H1 (cell line): ENCODE measurements at regions not wholly inside any gene's neighbourhood (a gene's known extent, or its start where the extent isn't known, plus 50 kb on each side); places are given as distances from the start of the nearest gene placed in this dataset.

ENCODE experiments used
- CTCF ChIA-PET: fragments of 300-600 bp; sonication (Branson Sonifier 250); formaldehyde crosslinking; loops from one replicate; lab custom pipeline; 2021; ENCODE audit not compliant: partially characterized antibody; lab: Charles Lee
- POLR2A ChIA-PET: fragments of 300-600 bp; sonication (Branson Sonifier 250); formaldehyde crosslinking; loops from one replicate; lab custom pipeline; 2021; ENCODE audit warnings: inconsistent platforms; ENCODE audit not compliant: partially characterized antibody; lab: Charles Lee
- DNase-seq, 2 experiments: peaks; one replicate each; pipeline versions ENCODE4 v3.0.0 to v3.0.0-alpha.2; 2010 to 2022; ENCODE audit warnings: low spot score in 2 of 2, low read depth in 1 of 2, mixed read lengths in 1 of 2
- FAIRE-seq: peaks from 2 replicates; lab custom pipeline; 2011; peaks lifted over from hg19 to GRCh38; lab: Jason Lieb, UNC
- H2AFZ ChIP-seq: 2 replicates; pipeline ENCODE4 v1.8.1; 2012; ENCODE audit warnings: low read length, inconsistent platforms
- H2AK5ac ChIP-seq: 2 replicates; pipeline ENCODE4 v1.6.1; 2013; ENCODE audit warnings: low read depth, low read length
- H2BK120ac ChIP-seq: replicated peaks from 2 replicates; pipeline ENCODE3; 2013; ENCODE audit warnings: low read depth, low read length, inconsistent platforms
- H2BK12ac ChIP-seq: 2 replicates; pipeline ENCODE4 v1.6.1; 2013; ENCODE audit warnings: low read depth, low read length
- H2BK15ac ChIP-seq: 2 replicates; pipeline ENCODE4 v1.6.1; 2013; ENCODE audit warnings: low read length
- H2BK20ac ChIP-seq: 2 replicates; pipeline ENCODE4 v1.6.1; 2013; ENCODE audit warnings: low read length
- H2BK5ac ChIP-seq: 2 replicates; pipeline ENCODE4 v1.6.1; 2013; ENCODE audit warnings: low read depth, low read length
- H3K14ac ChIP-seq: 2 replicates; pipeline ENCODE4 v1.6.1; 2013; ENCODE audit warnings: inconsistent platforms; ENCODE audit not compliant: insufficient read length
- H3K18ac ChIP-seq: 2 replicates; pipeline ENCODE4 v1.6.1; 2013; ENCODE audit warnings: low read length; ENCODE audit errors: extremely low read depth
- H3K23ac ChIP-seq: 2 replicates; pipeline ENCODE4 v1.6.1; 2013; ENCODE audit warnings: inconsistent platforms; ENCODE audit not compliant: insufficient read length
- H3K23me2 ChIP-seq: 2 replicates; pipeline ENCODE4 v1.6.1; 2013; ENCODE audit warnings: low read depth, low read length
- H3K27ac ChIP-seq: 2 replicates; pipeline ENCODE4 v1.6.1; 2011; ENCODE audit warnings: low read depth, low read length, inconsistent platforms
- H3K27me3 ChIP-seq, 4 experiments: replicated peaks in 1 of 4; 1 replicate in 1 of 4; 2 replicates in 3 of 4; pipeline versions ENCODE4 v1.6.1 to v1.8.1; 2011 to 2013; ENCODE audit warnings: low read length in 3 of 4, mild to moderate bottlenecking in 3 of 4, inconsistent platforms in 2 of 4, mixed read lengths in 2 of 4, moderate library complexity in 1 of 4; ENCODE audit not compliant: control insufficient read depth in 3 of 4, insufficient read depth in 3 of 4; ENCODE audit errors: extremely low read depth in 1 of 4
- H3K36me3 ChIP-seq, 4 experiments: 2 replicates each; pipeline versions ENCODE4 v1.6.1 to v1.8.1; 2011 to 2013; ENCODE audit warnings: mild to moderate bottlenecking in 4 of 4, low read length in 3 of 4, moderate library complexity in 2 of 4, control low read depth in 1 of 4, inconsistent platforms in 1 of 4; ENCODE audit not compliant: insufficient read depth in 4 of 4, control insufficient read depth in 2 of 4
- H3K4ac ChIP-seq: replicated peaks from 2 replicates; pipeline ENCODE3; 2013; ENCODE audit warnings: low read length, low read depth, mixed read lengths, inconsistent platforms; ENCODE audit not compliant: insufficient read length
- H3K4me1 ChIP-seq, 4 experiments: replicated peaks in 1 of 4; 1 replicate in 1 of 4; 2 replicates in 3 of 4; pipeline versions ENCODE4 v1.6.1 to v1.8.1; 2011 to 2013; ENCODE audit warnings: low read length in 3 of 4, inconsistent platforms in 2 of 4, mixed read lengths in 1 of 4; ENCODE audit not compliant: insufficient read depth in 4 of 4, control insufficient read depth in 3 of 4
- H3K4me2 ChIP-seq, 2 experiments: 2 replicates each; pipeline versions ENCODE4 v1.6.1 to v1.8.1; 2011 to 2013; ENCODE audit warnings: low read depth in 2 of 2, low read length in 2 of 2, control low read depth in 1 of 2, inconsistent platforms in 1 of 2, mild to moderate bottlenecking in 1 of 2; ENCODE audit not compliant: insufficient read depth in 1 of 2
- H3K4me3 ChIP-seq, 4 experiments: fragments of 200-600, 300-600 bp in 1 of 4; sonication (generic), shearing (Covaris generic), sonication (Bioruptor Twin) in 1 of 4; 2 replicates each; pipeline versions ENCODE4 v1.5.1 to v1.8.1; 2011 to 2016; ENCODE audit warnings: low read length in 4 of 4, low read depth in 3 of 4, control low read depth in 2 of 4, inconsistent platforms in 2 of 4, mild to moderate bottlenecking in 2 of 4, mixed read lengths in 1 of 4, moderate library complexity in 1 of 4; ENCODE audit not compliant: insufficient read depth in 2 of 4; ENCODE audit errors: extremely low read depth in 1 of 4
- H3K56ac ChIP-seq: replicated peaks from 2 replicates; pipeline ENCODE3; 2013; ENCODE audit warnings: low read depth, mild to moderate bottlenecking, mixed read lengths, low read length, inconsistent platforms; ENCODE audit not compliant: insufficient read length
- H3K79me1 ChIP-seq: 2 replicates; pipeline ENCODE4 v1.6.1; 2013; ENCODE audit warnings: low read depth, low read length, control low read depth
- H3K79me2 ChIP-seq, 2 experiments: 2 replicates each; pipeline versions ENCODE4 v1.6.1 to v1.8.1; 2012 to 2013; ENCODE audit warnings: low read length in 2 of 2, mild to moderate bottlenecking in 2 of 2, inconsistent platforms in 1 of 2; ENCODE audit not compliant: insufficient read depth in 2 of 2, control insufficient read depth in 1 of 2
- H3K9ac ChIP-seq, 4 experiments: replicated peaks in 1 of 4; 1 replicate in 1 of 4; 2 replicates in 3 of 4; pipeline versions ENCODE4 v1.6.1 to v1.8.1; 2011 to 2013; ENCODE audit warnings: low read depth in 3 of 4, low read length in 3 of 4, control low read depth in 2 of 4, mild to moderate bottlenecking in 2 of 4, moderate library complexity in 2 of 4, inconsistent platforms in 1 of 4; ENCODE audit errors: extremely low read depth in 1 of 4
- H3K9me3 ChIP-seq, 2 experiments: 2 replicates each; pipeline versions ENCODE4 v1.6.1 to v1.8.1; 2012 to 2013; ENCODE audit warnings: mild to moderate bottlenecking in 2 of 2, moderate library complexity in 2 of 2, control low read depth in 1 of 2, inconsistent platforms in 1 of 2, low read depth in 1 of 2, low read length in 1 of 2, mixed read lengths in 1 of 2; ENCODE audit not compliant: insufficient read depth in 2 of 2
- H4K20me1 ChIP-seq, 2 experiments: replicated peaks in 1 of 2; 2 replicates each; pipeline versions ENCODE3 to v1.8.1; 2011 to 2013; ENCODE audit warnings: inconsistent platforms in 2 of 2, low read length in 2 of 2, mild to moderate bottlenecking in 1 of 2; ENCODE audit not compliant: insufficient read depth in 2 of 2, control insufficient read depth in 1 of 2
- H4K5ac ChIP-seq: 2 replicates; pipeline ENCODE4 v1.6.1; 2013; ENCODE audit warnings: low read length, low read depth, mixed read lengths, inconsistent platforms; ENCODE audit not compliant: insufficient read length
- H4K8ac ChIP-seq: 2 replicates; pipeline ENCODE4 v1.8.0; 2013; ENCODE audit warnings: mild to moderate bottlenecking, moderate library complexity, low read length, inconsistent platforms; ENCODE audit not compliant: insufficient read depth; ENCODE audit errors: extremely low read depth
- H4K91ac ChIP-seq: replicated peaks from 2 replicates; pipeline ENCODE3; 2013; ENCODE audit warnings: low read length, mixed read lengths, inconsistent platforms; ENCODE audit not compliant: insufficient read length
- BCL11A ChIP-seq, 2 experiments: IDR thresholded peaks; one replicate each; pipeline ENCODE4 v1.6.1; 2011; ENCODE audit warnings: low read depth in 2 of 2, low read length in 2 of 2, mild to moderate bottlenecking in 2 of 2
- CBX8 ChIP-seq: fragments of 300-800, 300-1000 bp; sonication (generic); IDR thresholded peaks from 2 replicates; pipeline ENCODE4 v1.7.1; 2016; ENCODE audit warnings: low read depth, low read length, borderline replicate concordance
- CHD1 ChIP-seq: IDR thresholded peaks from 2 replicates; pipeline ENCODE4 v1.6.1; 2012; ENCODE audit warnings: low read depth, low read length, improper control_type of control experiment
- EGR1 ChIP-seq: IDR thresholded peaks from 2 replicates; pipeline ENCODE4 v1.6.1; 2011; ENCODE audit warnings: low read depth, low read length, borderline replicate concordance
- HDAC2 ChIP-seq, 2 experiments: fragments of 300-600 bp in 1 of 2; sonication (generic) in 1 of 2; IDR thresholded peaks; 2 replicates each; pipeline ENCODE4 v1.6.1; 2011 to 2012; ENCODE audit warnings: low read depth in 2 of 2, low read length in 2 of 2, mild to moderate bottlenecking in 2 of 2, moderate library complexity in 2 of 2, borderline replicate concordance in 1 of 2, inconsistent platforms in 1 of 2
- HDAC6 ChIP-seq: IDR thresholded peaks from one replicate; pipeline ENCODE4 v1.7.1; 2012; ENCODE audit warnings: low read depth, mild to moderate bottlenecking, inconsistent platforms, low read length, moderate library complexity
- JUN ChIP-seq: IDR thresholded peaks from 2 replicates; pipeline ENCODE4 v1.6.1; 2011; ENCODE audit warnings: low read depth, mild to moderate bottlenecking, improper control_type of control experiment, low read length
- KDM4A ChIP-seq: IDR thresholded peaks from one replicate; pipeline ENCODE4 v1.7.1; 2012; ENCODE audit warnings: low read depth, mild to moderate bottlenecking, moderate library complexity, low read length, inconsistent platforms; ENCODE audit not compliant: severe bottlenecking
- MAFK ChIP-seq: IDR thresholded peaks from 2 replicates; pipeline ENCODE4 v1.6.1; 2012; ENCODE audit warnings: low read depth, mild to moderate bottlenecking, improper control_type of control experiment, low read length
- NANOG ChIP-seq: IDR thresholded peaks from 2 replicates; pipeline ENCODE4 v1.6.1; 2011; ENCODE audit warnings: low read length, low read depth, mild to moderate bottlenecking, inconsistent platforms; ENCODE audit not compliant: insufficient read depth, poor library complexity, severe bottlenecking
- RFX5 ChIP-seq: IDR thresholded peaks from 2 replicates; pipeline ENCODE4 v1.6.1; 2011; ENCODE audit warnings: low read depth, low read length, improper control_type of control experiment, borderline replicate concordance
- RNF2 ChIP-seq: fragments of 200-900, 300-1000 bp; sonication (generic); IDR thresholded peaks from 2 replicates; pipeline ENCODE4 v1.7.1; 2016; ENCODE audit warnings: borderline replicate concordance, low read depth, mild to moderate bottlenecking, antibody characterized with exemption, low read length; ENCODE audit not compliant: poor library complexity, severe bottlenecking; ENCODE audit errors: missing control alignments
- SIX5 ChIP-seq: IDR thresholded peaks from 2 replicates; pipeline ENCODE4 v1.6.1; 2011; ENCODE audit warnings: mild to moderate bottlenecking, low read depth, low read length
- SP2 ChIP-seq: IDR thresholded peaks from 2 replicates; pipeline ENCODE4 v1.6.1; 2012; ENCODE audit warnings: mild to moderate bottlenecking, low read length, inconsistent platforms
- SP4 ChIP-seq: IDR thresholded peaks from 2 replicates; pipeline ENCODE4 v1.6.1; 2012; ENCODE audit warnings: low read length, inconsistent platforms
- YY1 ChIP-seq: IDR thresholded peaks from 2 replicates; pipeline ENCODE4 v1.6.1; 2011; ENCODE audit warnings: low read depth, mild to moderate bottlenecking, low read length
- WGBS, 2 experiments: shearing (Covaris generic) in 1 of 2; methylation state at CpG; one replicate each; pipeline versions ENCODE4 v1.1.6 to v1.1.7; 2013 to 2015; ENCODE audit warnings: low lambda C conversion rate in 2 of 2, mixed read lengths in 2 of 2, inconsistent platforms in 1 of 2, low coverage in 1 of 2, missing lambda C conversion rate in 1 of 2; ENCODE audit not compliant: insufficient replicate concordance in 2 of 2, insufficient coverage in 1 of 2, insufficient read length in 1 of 2; ENCODE audit errors: extremely low coverage in 1 of 2, missing lambda C conversion rate in 1 of 2; 5-methylcytosine and 5-hydroxymethylcytosine counted together

GRCh38 chr9:95389373-95389772 is 71.9 kb upstream of the FANCC start:
- Histone ChIP-seq H3K56ac (no peak overlapping the region), H2BK5ac (no peak overlapping the region), H4K91ac (no peak overlapping the region), H3K4me3 (no peak overlapping the region), H2BK20ac (no peak overlapping the region), H3K79me1 (no peaks in the 10 kb centered on the region), H4K8ac (no peak overlapping the region), H3K4me1 (no peaks in the 10 kb centered on the region), H3K4ac (no peak overlapping the region), H4K5ac (no peak overlapping the region), H2AK5ac (no peak overlapping the region), H2BK12ac (no peak overlapping the region), H4K20me1 (no peaks in the 10 kb centered on the region), H3K18ac (no peak overlapping the region), H3K9me3 (no peaks in the 10 kb centered on the region), H3K27ac (no peak overlapping the region), H3K23me2 (no peaks in the 10 kb centered on the region), H2AFZ (no peak overlapping the region), H2BK120ac (no peak overlapping the region), H2BK15ac (no peak overlapping the region), H3K23ac (no peak overlapping the region), H3K27me3 (no peaks in the 10 kb centered on the region), H3K9ac (no peak overlapping the region), H3K14ac (no peak overlapping the region), H3K79me2 (no peaks in the 10 kb centered on the region), H3K4me2 (no peak overlapping the region), H3K36me3 (no peaks in the 10 kb centered on the region)
- ChIA-PET POLR2A (no interaction called here), CTCF (no interaction called here)
- 83% methylated on average over 2 of the region's 2 CpGs; no CpG with 5 or more reads in 1 of the 2 experiments for WGBS, 2 experiments
- DNase-seq (no peak), FAIRE-seq (no peak)
- TF ChIP-seq SP2 (no peak), HDAC6 (no peak), EGR1 (no peak), MAFK (no peak), RNF2 (no peak), SIX5 (no peak), BCL11A (IDR thresholded peaks at IDR 0.05; ENCODE audit: low read depth in 2 of 2, low read length in 2 of 2) (no peak), SP4 (no peak), CHD1 (no peak), JUN (no peak), YY1 (no peak), RFX5 (no peak), CBX8 (no peak), HDAC2 (IDR thresholded peaks at IDR 0.05; ENCODE audit: borderline replicate concordance in 1 of 2, low read depth in 2 of 2, low read length in 2 of 2) (no peak), KDM4A (no peak), NANOG (no peak)
